GM23338 (cell line): ENCODE measurements at regions not wholly inside any gene's neighbourhood (a gene's known extent, or its start where the extent isn't known, plus 50 kb on each side); places are given as distances from the start of the nearest gene placed in this dataset.

Experiments used
- ATAC-seq: fragments of 200-7000 bp; cut with Tn5 transposase; 3 replicates; pipeline ENCODE4 v1.9.1; 2020
- DNase-seq: peaks from one replicate; pipeline ENCODE4 v3.0.0-alpha.2; 2015; ENCODE audit warnings: low spot score
- H2AFZ ChIP-seq: fragments of 200-600 bp; sonication (generic); 2 replicates; pipeline ENCODE4 v1.8.0; 2016; ENCODE audit warnings: antibody characterized with exemption, mild to moderate bottlenecking, moderate library complexity
- H3F3A ChIP-seq: fragments of 200-600 bp; sonication (generic); replicated peaks from 2 replicates; pipeline ENCODE4 v1.8.0; 2017; ENCODE audit warnings: antibody characterized with exemption, mixed run types, low read depth
- H3K27ac ChIP-seq: fragments of 200-600 bp; sonication (generic); 2 replicates; pipeline ENCODE4 v1.6.1; 2016; ENCODE audit warnings: low read depth
- H3K27me3 ChIP-seq: fragments of 200-600 bp; sonication (generic); 2 replicates; pipeline ENCODE4 v1.8.0; 2016; ENCODE audit warnings: mild to moderate bottlenecking, mixed run types, moderate library complexity; ENCODE audit not compliant: insufficient read depth
- H3K36me3 ChIP-seq: fragments of 200-600 bp; sonication (generic); 2 replicates; pipeline ENCODE4 v1.8.0; 2016; ENCODE audit warnings: mild to moderate bottlenecking; ENCODE audit not compliant: insufficient read depth
- H3K4me1 ChIP-seq: fragments of 200-600 bp; sonication (generic); 2 replicates; pipeline ENCODE4 v1.8.0; 2016; ENCODE audit warnings: mild to moderate bottlenecking, moderate library complexity; ENCODE audit not compliant: insufficient read depth
- H3K4me2 ChIP-seq: fragments of 200-600 bp; sonication (generic); 2 replicates; pipeline ENCODE4 v1.7.1; 2017; ENCODE audit warnings: mixed run types
- H3K4me3 ChIP-seq: fragments of 200-600 bp; sonication (generic); 2 replicates; pipeline ENCODE4 v1.6.1; 2016; ENCODE audit warnings: mixed run types
- H3K79me2 ChIP-seq: fragments of 200-600 bp; sonication (generic); replicated peaks from 2 replicates; pipeline ENCODE4 v1.8.0; 2017; ENCODE audit warnings: mild to moderate bottlenecking; ENCODE audit not compliant: insufficient read depth
- H3K9me2 ChIP-seq: fragments of 200-600 bp; sonication (generic); 2 replicates; pipeline ENCODE4 v1.8.0; 2017; ENCODE audit not compliant: insufficient read depth
- H4K20me1 ChIP-seq: fragments of 200-600 bp; sonication (generic); replicated peaks from 2 replicates; pipeline ENCODE4 v1.8.0; 2017; ENCODE audit warnings: mild to moderate bottlenecking; ENCODE audit not compliant: insufficient read depth
- H3K27ac Mint-ChIP-seq: 2 replicates; pipeline ENCODE4 v1.8.0; 2020; ENCODE audit warnings: inconsistent platforms, mild to moderate bottlenecking, moderate library complexity, mixed read lengths
- H3K27me3 Mint-ChIP-seq: 3 replicates; pipeline ENCODE4 v1.8.0; 2022; ENCODE audit warnings: low read depth, mild to moderate bottlenecking, moderate library complexity, mixed read lengths, inconsistent platforms; ENCODE audit not compliant: insufficient read depth, poor library complexity
- H3K36me3 Mint-ChIP-seq: 3 replicates; pipeline ENCODE4 v1.8.0; 2021; ENCODE audit warnings: low read depth, mild to moderate bottlenecking, inconsistent platforms, moderate library complexity, mixed read lengths
- H3K4me1 Mint-ChIP-seq: 3 replicates; pipeline ENCODE4 v1.8.0; 2020; ENCODE audit warnings: mild to moderate bottlenecking, inconsistent platforms, mixed read lengths
- H3K4me3 Mint-ChIP-seq: 3 replicates; pipeline ENCODE4 v1.8.0; 2021; ENCODE audit warnings: moderate library complexity, mild to moderate bottlenecking, inconsistent platforms, mixed read lengths
- H3K9me3 Mint-ChIP-seq: 3 replicates; pipeline ENCODE4 v1.8.0; 2020; ENCODE audit warnings: moderate library complexity, mild to moderate bottlenecking, inconsistent platforms, mixed read lengths
- CREB1 ChIP-seq: fragments of 250-450 bp; sonication (Bioruptor Pico); IDR thresholded peaks from 2 replicates; pipeline ENCODE4 v1.5.0; 2020; ENCODE audit warnings: low read depth, mild to moderate bottlenecking, moderate library complexity
- CTCF ChIP-seq, 2 experiments: fragments of 200-600 bp in 1 of 2; sonication (generic) in 1 of 2; conservative IDR thresholded peaks; 2 replicates each; pipeline versions ENCODE4 v1.5.1 to v1.6.1; 2016 to 2017; ENCODE audit warnings: antibody characterized with exemption in 2 of 2, low read depth in 2 of 2, mild to moderate bottlenecking in 2 of 2, moderate library complexity in 1 of 2
- EZH2 ChIP-seq: fragments of 200-600 bp; sonication (generic); IDR thresholded peaks from one replicate; pipeline ENCODE4 v1.8.0; 2017; ENCODE audit warnings: antibody characterized with exemption, mild to moderate bottlenecking, low read depth; ENCODE audit not compliant: unreplicated experiment
- EZH2phosphoT487 ChIP-seq: fragments of 200-600 bp; sonication (generic); IDR thresholded peaks from one replicate; pipeline ENCODE4 v1.8.1; 2018; ENCODE audit warnings: antibody characterized with exemption; ENCODE audit not compliant: unreplicated experiment
- REST ChIP-seq: IDR thresholded peaks from one replicate; pipeline ENCODE4 v1.6.1; 2018; ENCODE audit warnings: antibody characterized with exemption; ENCODE audit not compliant: unreplicated experiment
- ZNF331 ChIP-seq: fragments of 250-450 bp; sonication (Bioruptor Pico); IDR thresholded peaks from 2 replicates; pipeline ENCODE4 v1.5.0; 2020; ENCODE audit warnings: low read depth, mild to moderate bottlenecking, moderate library complexity

- no peaks in the 10 kb centered on the region for H3K9me3 Mint-ChIP-seq
Observed at GRCh38 chr2:603869-604268, 73.3 kb downstream of the TMEM18 start.

More at GRCh38 chr2:603869-604268, 73.3 kb downstream of the TMEM18 start:
- ATAC-seq (no peak), DNase-seq (no peak)
- Histone ChIP-seq H3K4me1 (no peaks in the 10 kb centered on the region), H3K36me3 (no peaks in the 10 kb centered on the region), H2AFZ (no peak overlapping the region; the same call in 1 of the 2 replicates), H3K4me3 (no peak overlapping the region), H3K9me2 (no peaks in the 10 kb centered on the region), H3K79me2 (no peaks in the 10 kb centered on the region), H3K27me3 (no peaks in the 10 kb centered on the region), H3F3A (0 out of 2 replicates have a peak, but pooled peaks cover 3% of the 10 kb centered on the region), H3K4me2 (no peak overlapping the region), H3K27ac (no peak overlapping the region), H4K20me1 (no peaks in the 10 kb centered on the region)
- TF ChIP-seq EZH2phosphoT487 (no peak), ZNF331 (no peak), EZH2 (no peak), CTCF (conservative IDR thresholded peaks at IDR 0.05; ENCODE audit: low read depth in 2 of 2) (no peak), CREB1 (CRISPR knock-in tag) (no peak), REST (no peak)
- peaks cover 2% of the 10 kb centered on the region for H3K27me3 Mint-ChIP-seq
- no peaks in the 10 kb centered on the region for H3K4me1 Mint-ChIP-seq
- no peaks in the 10 kb centered on the region for H3K36me3 Mint-ChIP-seq
- no peak overlapping the region for H3K27ac Mint-ChIP-seq
- no peak overlapping the region for H3K4me3 Mint-ChIP-seq
